DND-41 (cell line): ENCODE measurements at regions not wholly inside any gene's neighbourhood (a gene's known extent, or its start where the extent isn't known, plus 50 kb on each side); places are given as distances from the start of the nearest gene placed in this dataset.

Source experiments
- ATAC-seq: fragments of 200-7000 bp; cut with Tn5 transposase; 3 replicates; pipeline ENCODE4 v1.9.1; 2021; ENCODE audit warnings: low read depth; ENCODE audit not compliant: insufficient read depth
- DNase-seq: peaks from one replicate; pipeline ENCODE4 v3.0.0-alpha.2; 2020
- H2AFZ ChIP-seq: 2 replicates; pipeline ENCODE4 v1.6.0; 2012; ENCODE audit warnings: low read depth, low read length
- H3K27ac ChIP-seq: 2 replicates; pipeline ENCODE4 v1.5.1; 2012; ENCODE audit warnings: low read length, inconsistent platforms
- H3K27me3 ChIP-seq: fragments of 200-600 bp; sonication (generic); 2 replicates; pipeline ENCODE4 v1.6.0; 2012; ENCODE audit warnings: low read length, mild to moderate bottlenecking, inconsistent platforms; ENCODE audit not compliant: insufficient read depth, poor library complexity
- H3K36me3 ChIP-seq: 2 replicates; pipeline ENCODE4 v1.5.1; 2012; ENCODE audit warnings: low read length, inconsistent platforms; ENCODE audit not compliant: insufficient read depth
- H3K4me1 ChIP-seq: 2 replicates; pipeline ENCODE4 v1.5.1; 2012; ENCODE audit warnings: mild to moderate bottlenecking, low read length; ENCODE audit not compliant: insufficient read depth
- H3K4me2 ChIP-seq: 2 replicates; pipeline ENCODE4 v1.6.0; 2012; ENCODE audit warnings: mild to moderate bottlenecking, moderate library complexity, low read length, inconsistent platforms; ENCODE audit not compliant: insufficient read depth
- H3K4me3 ChIP-seq, 2 experiments: fragments of 200-600 bp in 1 of 2; shearing (Covaris generic) in 1 of 2; 2 replicates each; pipeline ENCODE4 v1.5.1; 2012 to 2016; ENCODE audit warnings: inconsistent platforms in 2 of 2, low read length in 2 of 2, mild to moderate bottlenecking in 2 of 2, low read depth in 1 of 2, moderate library complexity in 1 of 2
- H3K79me2 ChIP-seq: 2 replicates; pipeline ENCODE4 v1.6.0; 2012; ENCODE audit warnings: low read length, inconsistent platforms; ENCODE audit not compliant: insufficient read depth
- H3K9ac ChIP-seq: 2 replicates; pipeline ENCODE4 v1.6.0; 2012; ENCODE audit warnings: low read depth, mild to moderate bottlenecking, inconsistent platforms, low read length, moderate library complexity
- H3K9me3 ChIP-seq: 2 replicates; pipeline ENCODE4 v1.5.1; 2012; ENCODE audit warnings: low read length, moderate library complexity, mild to moderate bottlenecking, inconsistent platforms; ENCODE audit not compliant: insufficient read depth, severe bottlenecking
- H4K20me1 ChIP-seq: 2 replicates; pipeline ENCODE4 v1.6.0; 2012; ENCODE audit warnings: low read length; ENCODE audit not compliant: insufficient read depth
- EZH2 ChIP-seq: IDR thresholded peaks from 3 replicates; pipeline ENCODE4 v1.6.1; 2012; ENCODE audit warnings: borderline replicate concordance, low read depth, mild to moderate bottlenecking, moderate library complexity, low read length, inconsistent platforms; ENCODE audit not compliant: severe bottlenecking
- TF ChIP-seq, protein P1 (sequence below): IDR thresholded peaks from 2 replicates; pipeline ENCODE4 v1.5.1; 2012; ENCODE audit warnings: borderline replicate concordance, low read length, moderate library complexity, mild to moderate bottlenecking; ENCODE audit not compliant: poor library complexity, severe bottlenecking; ENCODE audit errors: extremely low read depth

- H3K4me1 ChIP-seq: no peaks in the 10 kb centered on the region
- TF ChIP-seq EZH2: no peak
- TF ChIP-seq, protein P1, sequence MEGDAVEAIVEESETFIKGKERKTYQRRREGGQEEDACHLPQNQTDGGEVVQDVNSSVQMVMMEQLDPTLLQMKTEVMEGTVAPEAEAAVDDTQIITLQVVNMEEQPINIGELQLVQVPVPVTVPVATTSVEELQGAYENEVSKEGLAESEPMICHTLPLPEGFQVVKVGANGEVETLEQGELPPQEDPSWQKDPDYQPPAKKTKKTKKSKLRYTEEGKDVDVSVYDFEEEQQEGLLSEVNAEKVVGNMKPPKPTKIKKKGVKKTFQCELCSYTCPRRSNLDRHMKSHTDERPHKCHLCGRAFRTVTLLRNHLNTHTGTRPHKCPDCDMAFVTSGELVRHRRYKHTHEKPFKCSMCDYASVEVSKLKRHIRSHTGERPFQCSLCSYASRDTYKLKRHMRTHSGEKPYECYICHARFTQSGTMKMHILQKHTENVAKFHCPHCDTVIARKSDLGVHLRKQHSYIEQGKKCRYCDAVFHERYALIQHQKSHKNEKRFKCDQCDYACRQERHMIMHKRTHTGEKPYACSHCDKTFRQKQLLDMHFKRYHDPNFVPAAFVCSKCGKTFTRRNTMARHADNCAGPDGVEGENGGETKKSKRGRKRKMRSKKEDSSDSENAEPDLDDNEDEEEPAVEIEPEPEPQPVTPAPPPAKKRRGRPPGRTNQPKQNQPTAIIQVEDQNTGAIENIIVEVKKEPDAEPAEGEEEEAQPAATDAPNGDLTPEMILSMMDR: no peak
- no peak overlapping the region for H3K9ac ChIP-seq
- no peak overlapping the region for H3K4me3 ChIP-seq
- DNase-seq: no peak
- H3K27ac ChIP-seq: no peak overlapping the region
- no peak for ATAC-seq
- H3K27me3 ChIP-seq: no peaks in the 10 kb centered on the region
- no peak overlapping the region for H3K4me2 ChIP-seq
- H3K9me3 ChIP-seq: no peaks in the 10 kb centered on the region
- no peaks in the 10 kb centered on the region for H4K20me1 ChIP-seq
- no peak overlapping the region for H2AFZ ChIP-seq
- no peaks in the 10 kb centered on the region for H3K79me2 ChIP-seq
- H3K36me3 ChIP-seq: no peaks in the 10 kb centered on the region
These were observed 120.4 kb upstream of the SLC34A2 start for GRCh38 chr4:25535278-25535677.

DNA sequence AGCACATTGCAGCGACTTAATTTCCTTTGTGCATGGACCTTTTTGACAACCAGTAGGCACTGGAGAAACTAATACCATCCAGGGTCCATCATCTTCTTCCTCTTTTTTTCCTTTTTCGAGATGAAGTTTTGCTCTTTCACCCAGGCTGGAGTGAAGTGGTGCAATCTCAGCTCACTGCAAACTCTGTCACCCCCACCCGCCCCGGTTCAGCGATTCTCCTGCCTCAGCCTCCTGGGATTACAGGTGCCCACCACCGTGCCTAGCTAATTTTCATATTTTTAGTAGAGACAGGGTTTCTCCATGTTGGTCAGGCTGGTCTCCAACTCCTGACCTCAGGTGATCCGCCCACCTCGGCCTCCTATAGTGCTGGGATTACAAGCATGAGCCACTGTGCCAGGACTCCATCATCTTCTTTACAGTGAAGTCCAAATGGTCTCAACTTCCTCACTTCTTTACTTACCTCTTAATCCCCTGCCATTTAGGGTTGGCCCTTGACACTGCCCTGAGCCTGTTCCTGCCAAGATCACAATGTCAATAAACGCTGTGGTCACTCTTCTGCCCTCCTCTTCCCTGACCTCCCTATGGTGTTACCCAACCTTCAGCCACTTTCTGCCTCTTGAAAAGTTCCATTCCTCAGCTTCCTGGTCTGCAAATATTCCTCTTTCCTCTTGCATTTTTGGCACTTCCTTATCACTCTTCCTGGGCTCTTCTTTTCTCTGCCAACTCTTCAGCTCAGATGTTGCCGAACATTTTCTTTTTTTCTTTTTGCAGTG lies 119.8 kb upstream of the SLC34A2 start:
- Histone ChIP-seq H3K27me3 (no peaks in the 10 kb centered on the region), H4K20me1 (no peaks in the 10 kb centered on the region), H3K36me3 (no peaks in the 10 kb centered on the region), H3K79me2 (no peaks in the 10 kb centered on the region), H3K27ac (no peak overlapping the region), H3K9me3 (no peaks in the 10 kb centered on the region), H3K9ac (no peak overlapping the region), H2AFZ (no peak overlapping the region), H3K4me3 (no peak overlapping the region), H3K4me2 (no peak overlapping the region), H3K4me1 (no peaks in the 10 kb centered on the region)
- ATAC-seq: no peak
- no peak for DNase-seq
- TF ChIP-seq, protein P1: no peak
- no peak for TF ChIP-seq EZH2

DNA sequence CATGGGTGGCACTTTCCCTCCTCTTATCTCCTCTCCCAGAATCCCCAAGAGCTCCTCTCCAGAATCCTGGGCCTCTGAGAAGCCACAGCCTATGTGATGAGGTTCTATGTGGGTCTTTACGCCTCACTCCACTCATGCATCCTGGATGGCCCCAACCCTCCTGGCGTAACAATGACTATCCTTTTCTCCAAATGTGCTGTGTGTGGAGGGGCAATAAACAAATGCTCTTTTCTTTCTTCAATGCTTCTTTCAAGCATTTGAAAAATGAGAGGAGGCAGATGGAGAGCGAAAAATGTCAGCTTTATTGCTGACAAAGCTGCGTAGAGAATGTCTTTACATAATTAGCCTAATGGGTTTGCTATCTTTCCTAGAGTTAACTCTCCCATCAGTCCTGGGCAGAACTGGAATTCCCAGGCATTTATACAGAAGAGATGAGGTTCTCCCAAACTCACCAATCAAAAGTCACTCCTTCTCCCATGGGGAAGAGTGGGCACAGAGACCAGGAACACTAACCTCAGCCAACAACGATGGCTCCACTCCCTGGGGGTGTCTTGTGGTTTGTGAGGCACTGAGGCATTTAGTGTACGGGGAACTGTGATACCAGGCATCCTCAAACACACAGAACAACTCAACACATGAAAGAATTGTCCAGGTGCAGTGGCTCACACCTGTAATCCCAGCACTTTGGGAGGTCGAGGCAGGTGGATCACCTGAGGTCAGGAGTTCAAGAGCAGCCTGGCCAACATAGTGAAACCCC lies 118.9 kb upstream of the SLC34A2 start:
- Histone ChIP-seq H3K79me2 (no peaks in the 10 kb centered on the region), H2AFZ (no peak overlapping the region), H3K4me3 (no peak overlapping the region), H3K9ac (no peak overlapping the region), H3K27ac (no peak overlapping the region), H3K36me3 (no peaks in the 10 kb centered on the region), H3K4me1 (no peaks in the 10 kb centered on the region), H3K9me3 (no peaks in the 10 kb centered on the region), H3K4me2 (no peak overlapping the region), H4K20me1 (no peaks in the 10 kb centered on the region), H3K27me3 (no peaks in the 10 kb centered on the region)
- TF ChIP-seq EZH2: no peak
- TF ChIP-seq, protein P1: no peak
- ATAC-seq (no peak), DNase-seq (no peak)
